ENCODE measurements at regions not wholly inside any gene's neighbourhood (a gene's known extent, or its start where the extent isn't known, plus 50 kb on each side); places are given as distances from the start of the nearest gene placed in this dataset.

DNA sequence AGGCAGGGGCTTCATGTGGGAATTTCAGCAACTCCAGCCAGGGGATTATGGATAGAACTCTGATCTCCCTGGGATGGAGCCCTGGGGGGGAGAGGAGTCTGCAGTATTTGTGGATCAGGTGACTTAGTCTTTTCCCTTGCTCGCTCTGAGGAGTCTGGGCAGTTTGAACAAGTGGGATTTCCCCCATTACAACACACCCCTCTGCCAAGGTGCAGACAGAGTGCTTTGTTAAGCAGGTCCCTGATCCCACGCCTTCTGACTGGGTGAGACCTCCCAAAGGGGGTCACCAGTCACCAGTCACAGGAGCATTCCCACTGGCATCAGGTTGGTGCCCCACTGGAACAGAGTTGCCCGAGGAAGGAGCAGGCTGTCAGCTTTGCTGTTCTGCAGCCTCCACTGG lies 123.9 kb downstream of the LHFPL1 start:
- TF ChIP-seq, protein P1, sequence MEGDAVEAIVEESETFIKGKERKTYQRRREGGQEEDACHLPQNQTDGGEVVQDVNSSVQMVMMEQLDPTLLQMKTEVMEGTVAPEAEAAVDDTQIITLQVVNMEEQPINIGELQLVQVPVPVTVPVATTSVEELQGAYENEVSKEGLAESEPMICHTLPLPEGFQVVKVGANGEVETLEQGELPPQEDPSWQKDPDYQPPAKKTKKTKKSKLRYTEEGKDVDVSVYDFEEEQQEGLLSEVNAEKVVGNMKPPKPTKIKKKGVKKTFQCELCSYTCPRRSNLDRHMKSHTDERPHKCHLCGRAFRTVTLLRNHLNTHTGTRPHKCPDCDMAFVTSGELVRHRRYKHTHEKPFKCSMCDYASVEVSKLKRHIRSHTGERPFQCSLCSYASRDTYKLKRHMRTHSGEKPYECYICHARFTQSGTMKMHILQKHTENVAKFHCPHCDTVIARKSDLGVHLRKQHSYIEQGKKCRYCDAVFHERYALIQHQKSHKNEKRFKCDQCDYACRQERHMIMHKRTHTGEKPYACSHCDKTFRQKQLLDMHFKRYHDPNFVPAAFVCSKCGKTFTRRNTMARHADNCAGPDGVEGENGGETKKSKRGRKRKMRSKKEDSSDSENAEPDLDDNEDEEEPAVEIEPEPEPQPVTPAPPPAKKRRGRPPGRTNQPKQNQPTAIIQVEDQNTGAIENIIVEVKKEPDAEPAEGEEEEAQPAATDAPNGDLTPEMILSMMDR (IDR thresholded peaks at IDR 0.05; ENCODE audit: borderline replicate concordance, extremely low read depth, low read length, poor library complexity, severe bottlenecking): no peak
- no peak for TF ChIP-seq EZH2 (IDR thresholded peaks at IDR 0.05; ENCODE audit: borderline replicate concordance, low read depth, low read length, severe bottlenecking)
